ENCODE measurements at regions not wholly inside any gene's neighbourhood (a gene's known extent, or its start where the extent isn't known, plus 50 kb on each side); places are given as distances from the start of the nearest gene placed in this dataset.

GRCh38 chrX:122076241-122076640, 1028.8 kb downstream of the GLUD2 start:
- TF ChIP-seq, protein P1, sequence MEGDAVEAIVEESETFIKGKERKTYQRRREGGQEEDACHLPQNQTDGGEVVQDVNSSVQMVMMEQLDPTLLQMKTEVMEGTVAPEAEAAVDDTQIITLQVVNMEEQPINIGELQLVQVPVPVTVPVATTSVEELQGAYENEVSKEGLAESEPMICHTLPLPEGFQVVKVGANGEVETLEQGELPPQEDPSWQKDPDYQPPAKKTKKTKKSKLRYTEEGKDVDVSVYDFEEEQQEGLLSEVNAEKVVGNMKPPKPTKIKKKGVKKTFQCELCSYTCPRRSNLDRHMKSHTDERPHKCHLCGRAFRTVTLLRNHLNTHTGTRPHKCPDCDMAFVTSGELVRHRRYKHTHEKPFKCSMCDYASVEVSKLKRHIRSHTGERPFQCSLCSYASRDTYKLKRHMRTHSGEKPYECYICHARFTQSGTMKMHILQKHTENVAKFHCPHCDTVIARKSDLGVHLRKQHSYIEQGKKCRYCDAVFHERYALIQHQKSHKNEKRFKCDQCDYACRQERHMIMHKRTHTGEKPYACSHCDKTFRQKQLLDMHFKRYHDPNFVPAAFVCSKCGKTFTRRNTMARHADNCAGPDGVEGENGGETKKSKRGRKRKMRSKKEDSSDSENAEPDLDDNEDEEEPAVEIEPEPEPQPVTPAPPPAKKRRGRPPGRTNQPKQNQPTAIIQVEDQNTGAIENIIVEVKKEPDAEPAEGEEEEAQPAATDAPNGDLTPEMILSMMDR (IDR thresholded peaks at IDR 0.05; ENCODE audit: low read depth, low read length): no peak
- TF ChIP-seq EZH2phosphoT487 (IDR thresholded peaks at IDR 0.05; ENCODE audit: low read depth): no peak
